Gastroesophageal sphincter (tissue), 4 donors: ENCODE measurements at regions not wholly inside any gene's neighbourhood (a gene's known extent, or its start where the extent isn't known, plus 50 kb on each side); places are given as distances from the start of the nearest gene placed in this dataset.

ENCODE experiments used
- ATAC-seq: fragments of 150-250 bp; one replicate; pipeline ENCODE4 v1.9.1; 2016; ENCODE audit warnings: mild to moderate bottlenecking, moderate library complexity
- H3K27ac ChIP-seq, 4 donors: fragments of 200-600 bp; sonication (generic) in 3 of 4; 1 replicate in 3 of 4; 2 replicates in 1 of 4; pipeline ENCODE4 v1.5.1; 2016 to 2019
- H3K27me3 ChIP-seq: fragments of 200-600 bp; sonication (generic); one replicate; pipeline ENCODE4 v1.5.1; 2019
- H3K36me3 ChIP-seq, 2 donors: fragments of 200-600 bp; sonication (generic); one replicate each; pipeline ENCODE4 v1.5.1; 2019; ENCODE audit warnings: control low read depth in 1 of 2
- H3K4me1 ChIP-seq, 3 donors: fragments of 200-600 bp; sonication (generic); 1 replicate in 2 of 3; 2 replicates in 1 of 3; pipeline ENCODE4 v1.5.1; 2016 to 2019; ENCODE audit warnings: control low read depth in 2 of 3
- H3K4me3 ChIP-seq, 2 donors: fragments of 200-600 bp; sonication (generic); one replicate each; pipeline ENCODE4 v1.5.1; 2019; ENCODE audit warnings: mild to moderate bottlenecking in 1 of 2, moderate library complexity in 1 of 2
- H3K9me3 ChIP-seq, 3 donors: fragments of 200-600 bp; sonication (generic); one replicate each; pipeline ENCODE4 v1.5.1; 2017 to 2019; ENCODE audit warnings: control low read depth in 2 of 3
- EP300 ChIP-seq: sonication (generic); formaldehyde crosslinking; IDR thresholded peaks from one replicate; pipeline ENCODE4 v1.6.1; 2017; ENCODE audit warnings: antibody characterized with exemption, mild to moderate bottlenecking
- POLR2A ChIP-seq, 2 donors: fragments of 450-650 bp; IDR thresholded peaks; one replicate each; pipeline ENCODE4 v1.6.1; 2017; ENCODE audit warnings: antibody characterized with exemption in 2 of 2, mild to moderate bottlenecking in 2 of 2, moderate library complexity in 1 of 2
- POLR2AphosphoS5 ChIP-seq: sonication (generic); formaldehyde crosslinking; IDR thresholded peaks from one replicate; pipeline ENCODE4 v1.6.1; 2017; ENCODE audit warnings: antibody characterized with exemption
- WGBS, 2 donors: methylation state at CpG; one replicate each; pipeline ENCODE4 v1.1.5; 2018; ENCODE audit warnings: low coverage in 1 of 2; 5-methylcytosine and 5-hydroxymethylcytosine counted together
- TF ChIP-seq, protein P1 (sequence below), 4 experiments: fragments of 200-600 bp in 2 of 4; fragments of 450-650 bp in 2 of 4; sonication (generic) in 1 of 4; IDR thresholded peaks; one replicate each; pipeline ENCODE4 v1.5.1; 2017 to 2019; ENCODE audit warnings: antibody characterized with exemption in 4 of 4, mild to moderate bottlenecking in 2 of 4, moderate library complexity in 2 of 4

GRCh38 chr5:167665841-167666375 is 625.5 kb upstream of the WWC1 start:
- H3K4me3 ChIP-seq: no peak overlapping the region
- WGBS, 2 donors: 72 to 89% methylated on average over 5 of the region's 5 CpGs
- H3K36me3 ChIP-seq: no peaks in the 10 kb centered on the region

GRCh38 chr5:167671176-167671575 is 620.3 kb upstream of the WWC1 start:
- no peak for TF ChIP-seq POLR2AphosphoS5
- TF ChIP-seq, protein P1, sequence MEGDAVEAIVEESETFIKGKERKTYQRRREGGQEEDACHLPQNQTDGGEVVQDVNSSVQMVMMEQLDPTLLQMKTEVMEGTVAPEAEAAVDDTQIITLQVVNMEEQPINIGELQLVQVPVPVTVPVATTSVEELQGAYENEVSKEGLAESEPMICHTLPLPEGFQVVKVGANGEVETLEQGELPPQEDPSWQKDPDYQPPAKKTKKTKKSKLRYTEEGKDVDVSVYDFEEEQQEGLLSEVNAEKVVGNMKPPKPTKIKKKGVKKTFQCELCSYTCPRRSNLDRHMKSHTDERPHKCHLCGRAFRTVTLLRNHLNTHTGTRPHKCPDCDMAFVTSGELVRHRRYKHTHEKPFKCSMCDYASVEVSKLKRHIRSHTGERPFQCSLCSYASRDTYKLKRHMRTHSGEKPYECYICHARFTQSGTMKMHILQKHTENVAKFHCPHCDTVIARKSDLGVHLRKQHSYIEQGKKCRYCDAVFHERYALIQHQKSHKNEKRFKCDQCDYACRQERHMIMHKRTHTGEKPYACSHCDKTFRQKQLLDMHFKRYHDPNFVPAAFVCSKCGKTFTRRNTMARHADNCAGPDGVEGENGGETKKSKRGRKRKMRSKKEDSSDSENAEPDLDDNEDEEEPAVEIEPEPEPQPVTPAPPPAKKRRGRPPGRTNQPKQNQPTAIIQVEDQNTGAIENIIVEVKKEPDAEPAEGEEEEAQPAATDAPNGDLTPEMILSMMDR (IDR thresholded peaks at IDR 0.05): no peak
- no peak for TF ChIP-seq EP300
- TF ChIP-seq POLR2A (IDR thresholded peaks at IDR 0.05): no peak
- WGBS, 2 donors: 72 to 73% methylated on average over 4 of the region's 4 CpGs
- H3K27me3 ChIP-seq: no peaks in the 10 kb centered on the region
- no peak overlapping the region for H3K27ac ChIP-seq
- no peak for ATAC-seq
- no peaks in the 10 kb centered on the region for H3K36me3 ChIP-seq
- H3K9me3 ChIP-seq: no peaks in the 10 kb centered on the region
- H3K4me3 ChIP-seq: no peak overlapping the region
- no peaks in the 10 kb centered on the region for H3K4me1 ChIP-seq

More at GRCh38 chr5:167665841-167666375, 625.5 kb upstream of the WWC1 start:
- ATAC-seq: no peak
- no peak for TF ChIP-seq EP300
- no peak for TF ChIP-seq POLR2A (IDR thresholded peaks at IDR 0.05)
- no peak overlapping the region for H3K27ac ChIP-seq
- no peaks in the 10 kb centered on the region for H3K4me1 ChIP-seq
- H3K9me3 ChIP-seq: no peaks in the 10 kb centered on the region
- no peaks in the 10 kb centered on the region for H3K27me3 ChIP-seq

GRCh38 chr5:167673942-167674341 is 617.5 kb upstream of the WWC1 start:
- no peak for ATAC-seq
- Histone ChIP-seq H3K4me1 (no peaks in the 10 kb centered on the region), H3K27ac (no peak overlapping the region), H3K9me3 (peaks cover 0 to 6% (median 0%) of the 10 kb centered on the region in 3 donors), H3K36me3 (no peaks in the 10 kb centered on the region), H3K27me3 (no peaks in the 10 kb centered on the region), H3K4me3 (no peak overlapping the region)
- TF ChIP-seq POLR2A (IDR thresholded peaks at IDR 0.05): no peak
- TF ChIP-seq, protein P1 (IDR thresholded peaks at IDR 0.05): no peak
- TF ChIP-seq EP300: no peak
- no peak for TF ChIP-seq POLR2AphosphoS5
- WGBS, 2 donors: 54 to 60% methylated on average over 2 of the region's 2 CpGs

- no peak overlapping the region for H3K4me3 ChIP-seq
- no peak for ATAC-seq
- peaks cover 0 to 13% (median 0%) of the 10 kb centered on the region in 3 donors for H3K9me3 ChIP-seq
- WGBS, 2 donors: 84% methylated on average over 3 of the region's 3 CpGs
- H3K27me3 ChIP-seq: no peaks in the 10 kb centered on the region
- H3K36me3 ChIP-seq: no peaks in the 10 kb centered on the region
- H3K4me1 ChIP-seq: no peaks in the 10 kb centered on the region
- H3K27ac ChIP-seq: no peak overlapping the region
- TF ChIP-seq EP300 (no peak), POLR2A (IDR thresholded peaks at IDR 0.05) (no peak), POLR2AphosphoS5 (no peak)
- TF ChIP-seq, protein P1 (IDR thresholded peaks at IDR 0.05): no peak
These were observed 613.0 kb upstream of the WWC1 start for GRCh38 chr5:167678481-167678880.

DNA sequence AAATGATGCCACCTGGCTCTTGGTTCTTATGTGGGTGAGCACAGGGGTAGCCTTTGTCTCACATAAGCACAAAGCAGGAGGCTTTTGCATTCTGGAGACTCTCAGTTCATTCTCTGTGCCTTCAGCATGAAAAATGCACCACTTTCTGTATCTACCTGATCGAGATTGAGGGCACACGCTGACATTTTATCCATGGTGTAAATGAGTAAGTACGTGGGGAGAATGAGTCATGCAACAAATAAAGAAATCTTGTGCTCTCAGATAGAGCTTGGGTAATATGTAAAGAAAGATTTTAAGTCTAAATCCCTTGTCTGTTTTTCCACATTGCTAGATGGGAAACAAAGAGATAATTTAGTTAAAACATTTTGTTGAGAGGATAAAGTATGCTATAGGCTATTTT is 607.2 kb upstream of the WWC1 start:
- ATAC-seq: no peak

More for the DNA sequence above, 607.2 kb upstream of the WWC1 start:
- no peaks in the 10 kb centered on the region for H3K27me3 ChIP-seq
- no peak for TF ChIP-seq POLR2A (IDR thresholded peaks at IDR 0.05)
- no peak for TF ChIP-seq POLR2AphosphoS5
- no peak for TF ChIP-seq EP300
- TF ChIP-seq, protein P1 (IDR thresholded peaks at IDR 0.05): no peak
- no peak overlapping the region for H3K4me3 ChIP-seq
- H3K4me1 ChIP-seq: no peaks in the 10 kb centered on the region
- H3K9me3 ChIP-seq: peaks cover 0 to 8% (median 0%) of the 10 kb centered on the region in 3 donors
- no peak overlapping the region for H3K27ac ChIP-seq
- WGBS, 2 donors: 71 to 93% methylated on average over 2 to 3 of the region's 3 CpGs
- no peaks in the 10 kb centered on the region for H3K36me3 ChIP-seq
